ENCODE measurements at regions not wholly inside any gene's neighbourhood (a gene's known extent, or its start where the extent isn't known, plus 50 kb on each side); places are given as distances from the start of the nearest gene placed in this dataset.
A peak's percentile ranks its signal among the peaks of the same experiment; 100 is the strongest.

GRCh38 chr3:177813322-177813721 lies 616.0 kb upstream of the TBL1XR1 start:
- TF ChIP-seq POLR2AphosphoS5 (IDR thresholded peaks at IDR 0.05) (peak in 2 of 3 donors; percentile 20 to 36), POLR2A (IDR thresholded peaks at IDR 0.05) (no peak)

All from breast epithelium (tissue), 3 donors.